SU-DHL-6 (cell line): ENCODE measurements at regions not wholly inside any gene's neighbourhood (a gene's known extent, or its start where the extent isn't known, plus 50 kb on each side); places are given as distances from the start of the nearest gene placed in this dataset.

Source experiments
- CTCF ChIP-seq: fragments of 200-600 bp; sonication (generic); IDR thresholded peaks from one replicate; pipeline ENCODE4 v1.5.1; 2017; ENCODE audit warnings: antibody characterized with exemption, mild to moderate bottlenecking, low read length, moderate library complexity; ENCODE audit not compliant: insufficient read depth, poor library complexity, severe bottlenecking
- EZH2phosphoT487 ChIP-seq: fragments of 200-600 bp; sonication (generic), shearing (Covaris generic); conservative IDR thresholded peaks from 2 replicates; pipeline ENCODE4 v1.6.1; 2018; ENCODE audit warnings: mild to moderate bottlenecking, antibody characterized with exemption, low read length, moderate library complexity, mixed read lengths

GRCh38 chr4:178309890-178310289, 867.7 kb upstream of the AGA start:
- TF ChIP-seq CTCF (no peak), EZH2phosphoT487 (no peak)
